Prostate gland (tissue), 2 donors: ENCODE measurements at regions not wholly inside any gene's neighbourhood (a gene's known extent, or its start where the extent isn't known, plus 50 kb on each side); places are given as distances from the start of the nearest gene placed in this dataset.

Experiments
- POLR2A ChIP-seq: fragments of 450-650 bp; IDR thresholded peaks from one replicate; pipeline ENCODE4 v1.6.1; 2016; ENCODE audit warnings: antibody characterized with exemption, mild to moderate bottlenecking
- POLR2AphosphoS5 ChIP-seq: sonication (generic); formaldehyde crosslinking; IDR thresholded peaks from one replicate; pipeline ENCODE4 v1.6.1; 2017; ENCODE audit warnings: antibody characterized with exemption
- TF ChIP-seq, protein P1 (sequence below), 4 experiments: fragments of 200-600 bp in 2 of 4; fragments of 450-650 bp in 2 of 4; sonication (generic) in 2 of 4; IDR thresholded peaks; 1 replicate in 3 of 4; 2 replicates in 1 of 4; pipeline ENCODE4 v1.5.1; 2016 to 2019; ENCODE audit warnings: antibody characterized with exemption in 4 of 4, mild to moderate bottlenecking in 2 of 4, moderate library complexity in 2 of 4

DNA sequence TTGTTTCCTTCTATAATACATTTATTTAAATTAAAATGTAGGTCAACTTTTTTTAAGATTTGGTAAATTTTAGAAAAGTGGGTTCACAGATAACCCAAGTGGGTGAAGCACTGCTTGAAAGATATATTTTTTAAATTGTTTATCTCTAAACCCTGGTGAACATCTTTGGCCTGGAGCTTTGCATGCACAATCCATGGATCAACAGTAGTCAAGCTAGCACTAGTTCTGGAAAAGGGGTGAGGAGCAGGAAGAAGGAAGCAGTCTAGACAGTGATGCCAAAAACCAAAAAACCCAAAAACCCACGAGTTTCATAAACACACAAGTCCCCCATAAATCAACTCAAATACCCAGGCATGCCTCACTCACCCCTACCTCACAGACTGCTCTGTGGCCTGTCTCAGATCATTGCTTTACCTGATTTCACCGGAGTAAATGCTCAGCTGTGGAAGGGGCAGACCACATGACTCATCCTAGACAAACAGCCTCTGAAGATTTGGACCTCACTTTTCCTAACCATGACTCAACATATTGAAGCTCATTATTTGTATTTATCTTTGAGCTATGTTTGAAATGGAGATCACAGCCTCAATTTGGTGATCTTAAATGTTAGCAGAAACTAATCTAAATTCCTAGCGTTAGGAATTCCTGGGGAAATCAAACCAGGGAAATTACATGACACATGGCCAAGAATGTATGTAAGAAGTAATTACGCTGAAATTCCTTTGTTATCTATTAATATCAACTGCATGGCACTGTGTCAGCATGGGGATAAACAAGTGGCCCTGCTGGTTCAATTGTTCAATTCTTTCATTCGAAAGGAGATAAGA, 149.6 kb downstream of the ZNF608 start:
- TF ChIP-seq, protein P1, sequence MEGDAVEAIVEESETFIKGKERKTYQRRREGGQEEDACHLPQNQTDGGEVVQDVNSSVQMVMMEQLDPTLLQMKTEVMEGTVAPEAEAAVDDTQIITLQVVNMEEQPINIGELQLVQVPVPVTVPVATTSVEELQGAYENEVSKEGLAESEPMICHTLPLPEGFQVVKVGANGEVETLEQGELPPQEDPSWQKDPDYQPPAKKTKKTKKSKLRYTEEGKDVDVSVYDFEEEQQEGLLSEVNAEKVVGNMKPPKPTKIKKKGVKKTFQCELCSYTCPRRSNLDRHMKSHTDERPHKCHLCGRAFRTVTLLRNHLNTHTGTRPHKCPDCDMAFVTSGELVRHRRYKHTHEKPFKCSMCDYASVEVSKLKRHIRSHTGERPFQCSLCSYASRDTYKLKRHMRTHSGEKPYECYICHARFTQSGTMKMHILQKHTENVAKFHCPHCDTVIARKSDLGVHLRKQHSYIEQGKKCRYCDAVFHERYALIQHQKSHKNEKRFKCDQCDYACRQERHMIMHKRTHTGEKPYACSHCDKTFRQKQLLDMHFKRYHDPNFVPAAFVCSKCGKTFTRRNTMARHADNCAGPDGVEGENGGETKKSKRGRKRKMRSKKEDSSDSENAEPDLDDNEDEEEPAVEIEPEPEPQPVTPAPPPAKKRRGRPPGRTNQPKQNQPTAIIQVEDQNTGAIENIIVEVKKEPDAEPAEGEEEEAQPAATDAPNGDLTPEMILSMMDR (IDR thresholded peaks at IDR 0.05) = no peak
- TF ChIP-seq POLR2AphosphoS5 (no peak), POLR2A (no peak)
